ACC112 (cell line): ENCODE measurements at regions not wholly inside any gene's neighbourhood (a gene's known extent, or its start where the extent isn't known, plus 50 kb on each side); places are given as distances from the start of the nearest gene placed in this dataset.

Source experiments
- H2AFZ ChIP-seq: fragments of 200-600 bp; sonication (generic); one replicate; pipeline ENCODE4 v1.6.0; 2017; ENCODE audit warnings: antibody characterized with exemption, low read length; ENCODE audit not compliant: unreplicated experiment
- H3K27ac ChIP-seq: fragments of 200-600 bp; sonication (generic); 2 replicates; pipeline ENCODE4 v1.5.1; 2014; ENCODE audit warnings: low read depth, mild to moderate bottlenecking, antibody characterized with exemption, low read length, moderate library complexity
- H3K27me3 ChIP-seq: fragments of 200-600 bp; sonication (generic); 2 replicates; pipeline ENCODE4 v1.6.1; 2014; ENCODE audit warnings: mild to moderate bottlenecking, antibody characterized with exemption, low read length, moderate library complexity, mixed read lengths; ENCODE audit not compliant: insufficient read depth
- H3K36me3 ChIP-seq: fragments of 200-600 bp; sonication (generic); 2 replicates; pipeline ENCODE4 v1.6.1; 2016; ENCODE audit warnings: mild to moderate bottlenecking, antibody characterized with exemption, low read length, moderate library complexity, mixed read lengths; ENCODE audit not compliant: insufficient read depth
- H3K4me1 ChIP-seq: fragments of 200-600 bp; sonication (generic); one replicate; pipeline ENCODE4 v1.6.1; 2016; ENCODE audit warnings: low read length, mixed read lengths; ENCODE audit not compliant: insufficient read depth, unreplicated experiment, control insufficient read depth
- H3K4me3 ChIP-seq: fragments of 200-600 bp; sonication (generic); 2 replicates; pipeline ENCODE4 v1.5.1; 2014; ENCODE audit warnings: mild to moderate bottlenecking, low read depth, low read length
- H3K79me2 ChIP-seq: fragments of 200-600 bp; sonication (generic); one replicate; pipeline ENCODE4 v1.6.0; 2016; ENCODE audit warnings: low read length; ENCODE audit not compliant: control insufficient read depth, unreplicated experiment, insufficient read depth

GRCh38 chr15:95501865-95502264 lies 828.6 kb upstream of the NR2F2 start:
- Histone ChIP-seq H3K79me2 (no peaks in the 10 kb centered on the region), H3K27ac (no peak overlapping the region), H3K4me1 (peaks cover 4% of the 10 kb centered on the region), H3K4me3 (no peak overlapping the region), H2AFZ (no peak overlapping the region), H3K27me3 (no peaks in the 10 kb centered on the region), H3K36me3 (no peaks in the 10 kb centered on the region)

GRCh38 chr15:95503107-95503506 lies 827.4 kb upstream of the NR2F2 start:
- H3K27me3 ChIP-seq: no peaks in the 10 kb centered on the region
- H3K27ac ChIP-seq: no peak overlapping the region
- no peaks in the 10 kb centered on the region for H3K79me2 ChIP-seq
- no peaks in the 10 kb centered on the region for H3K36me3 ChIP-seq
- H2AFZ ChIP-seq: no peak overlapping the region
- peaks cover 4% of the 10 kb centered on the region for H3K4me1 ChIP-seq
- no peak overlapping the region for H3K4me3 ChIP-seq

GRCh38 chr15:95503640-95504225 lies 826.8 kb upstream of the NR2F2 start:
- H3K4me1 ChIP-seq: peaks cover 4% of the 10 kb centered on the region
- H3K4me3 ChIP-seq: no peak overlapping the region
- no peaks in the 10 kb centered on the region for H3K27me3 ChIP-seq
- no peaks in the 10 kb centered on the region for H3K36me3 ChIP-seq
- no peaks in the 10 kb centered on the region for H3K79me2 ChIP-seq
- H2AFZ ChIP-seq: no peak overlapping the region
- H3K27ac ChIP-seq: no peak overlapping the region

GRCh38 chr15:95511671-95512070 lies 818.8 kb upstream of the NR2F2 start:
- Histone ChIP-seq H3K79me2 (no peaks in the 10 kb centered on the region), H3K27me3 (no peaks in the 10 kb centered on the region), H3K4me1 (no peaks in the 10 kb centered on the region), H2AFZ (no peak overlapping the region), H3K36me3 (no peaks in the 10 kb centered on the region), H3K4me3 (no peak overlapping the region), H3K27ac (no peak overlapping the region)

- H3K79me2 ChIP-seq: no peaks in the 10 kb centered on the region
- no peak overlapping the region for H3K27ac ChIP-seq
Measured at GRCh38 chr15:95512906-95513305, 817.6 kb upstream of the NR2F2 start.

GRCh38 chr15:95519887-95520286 lies 810.6 kb upstream of the NR2F2 start:
- Histone ChIP-seq H3K36me3 (no peaks in the 10 kb centered on the region), H2AFZ (no peak overlapping the region), H3K27ac (no peak overlapping the region)

More at GRCh38 chr15:95512906-95513305, 817.6 kb upstream of the NR2F2 start:
- Histone ChIP-seq H3K36me3 (no peaks in the 10 kb centered on the region), H2AFZ (no peak overlapping the region), H3K4me1 (no peaks in the 10 kb centered on the region), H3K27me3 (no peaks in the 10 kb centered on the region), H3K4me3 (no peak overlapping the region)

GRCh38 chr15:95520511-95520910 lies 810.0 kb upstream of the NR2F2 start:
- H3K79me2 ChIP-seq: no peaks in the 10 kb centered on the region
- H2AFZ ChIP-seq: no peak overlapping the region
- H3K4me1 ChIP-seq: no peaks in the 10 kb centered on the region
- H3K36me3 ChIP-seq: no peaks in the 10 kb centered on the region
- H3K27me3 ChIP-seq: no peaks in the 10 kb centered on the region
- H3K4me3 ChIP-seq: no peak overlapping the region
- no peak overlapping the region for H3K27ac ChIP-seq

More at GRCh38 chr15:95519887-95520286, 810.6 kb upstream of the NR2F2 start:
- Histone ChIP-seq H3K4me1 (no peaks in the 10 kb centered on the region), H3K79me2 (no peaks in the 10 kb centered on the region), H3K27me3 (no peaks in the 10 kb centered on the region), H3K4me3 (no peak overlapping the region)

- Histone ChIP-seq H3K36me3 (no peaks in the 10 kb centered on the region), H3K27ac (no peak overlapping the region), H2AFZ (no peak overlapping the region), H3K4me3 (no peak overlapping the region), H3K27me3 (no peaks in the 10 kb centered on the region), H3K79me2 (no peaks in the 10 kb centered on the region), H3K4me1 (no peaks in the 10 kb centered on the region)
Measured at GRCh38 chr15:95520922-95521321, 809.6 kb upstream of the NR2F2 start.

GRCh38 chr15:95522533-95522932 lies 808.0 kb upstream of the NR2F2 start:
- H3K27ac ChIP-seq: no peak overlapping the region
- no peak overlapping the region for H2AFZ ChIP-seq
- no peaks in the 10 kb centered on the region for H3K27me3 ChIP-seq
- H3K79me2 ChIP-seq: no peaks in the 10 kb centered on the region
- H3K4me3 ChIP-seq: no peak overlapping the region
- H3K4me1 ChIP-seq: no peaks in the 10 kb centered on the region
- no peaks in the 10 kb centered on the region for H3K36me3 ChIP-seq

GRCh38 chr15:95528920-95529319 lies 801.6 kb upstream of the NR2F2 start:
- no peaks in the 10 kb centered on the region for H3K36me3 ChIP-seq
- H2AFZ ChIP-seq: no peak overlapping the region
- no peak overlapping the region for H3K27ac ChIP-seq
- no peaks in the 10 kb centered on the region for H3K4me1 ChIP-seq
- no peak overlapping the region for H3K4me3 ChIP-seq
- no peaks in the 10 kb centered on the region for H3K27me3 ChIP-seq
- H3K79me2 ChIP-seq: no peaks in the 10 kb centered on the region

GRCh38 chr15:95536638-95537037 lies 793.9 kb upstream of the NR2F2 start:
- no peaks in the 10 kb centered on the region for H3K79me2 ChIP-seq
- no peaks in the 10 kb centered on the region for H3K4me1 ChIP-seq
- no peak overlapping the region for H3K4me3 ChIP-seq
- no peak overlapping the region for H2AFZ ChIP-seq
- H3K36me3 ChIP-seq: no peaks in the 10 kb centered on the region
- no peaks in the 10 kb centered on the region for H3K27me3 ChIP-seq
- no peak overlapping the region for H3K27ac ChIP-seq
